H1 (cell line): ENCODE measurements at regions not wholly inside any gene's neighbourhood (a gene's known extent, or its start where the extent isn't known, plus 50 kb on each side); places are given as distances from the start of the nearest gene placed in this dataset.
"Not testable (repeated sequence)": the region's sequence is repeated elsewhere in the genome, so short reads cannot be mapped to it uniquely, and the experiment has no call there.

ENCODE experiments used
- CTCF ChIA-PET: fragments of 300-600 bp; sonication (Branson Sonifier 250); formaldehyde crosslinking; loops from one replicate; lab custom pipeline; 2021; ENCODE audit not compliant: partially characterized antibody; lab: Charles Lee
- POLR2A ChIA-PET: fragments of 300-600 bp; sonication (Branson Sonifier 250); formaldehyde crosslinking; loops from one replicate; lab custom pipeline; 2021; ENCODE audit warnings: inconsistent platforms; ENCODE audit not compliant: partially characterized antibody; lab: Charles Lee
- DNase-seq, 2 experiments: peaks; one replicate each; pipeline versions ENCODE4 v3.0.0 to v3.0.0-alpha.2; 2010 to 2022; ENCODE audit warnings: low spot score in 2 of 2, low read depth in 1 of 2, mixed read lengths in 1 of 2
- FAIRE-seq: peaks from 2 replicates; lab custom pipeline; 2011; peaks lifted over from hg19 to GRCh38; lab: Jason Lieb, UNC
- H2AFZ ChIP-seq: 2 replicates; pipeline ENCODE4 v1.8.1; 2012; ENCODE audit warnings: low read length, inconsistent platforms
- H2AK5ac ChIP-seq: 2 replicates; pipeline ENCODE4 v1.6.1; 2013; ENCODE audit warnings: low read depth, low read length
- H2BK120ac ChIP-seq: replicated peaks from 2 replicates; pipeline ENCODE3; 2013; ENCODE audit warnings: low read depth, low read length, inconsistent platforms
- H2BK12ac ChIP-seq: 2 replicates; pipeline ENCODE4 v1.6.1; 2013; ENCODE audit warnings: low read depth, low read length
- H2BK15ac ChIP-seq: 2 replicates; pipeline ENCODE4 v1.6.1; 2013; ENCODE audit warnings: low read length
- H2BK20ac ChIP-seq: 2 replicates; pipeline ENCODE4 v1.6.1; 2013; ENCODE audit warnings: low read length
- H2BK5ac ChIP-seq: 2 replicates; pipeline ENCODE4 v1.6.1; 2013; ENCODE audit warnings: low read depth, low read length
- H3K14ac ChIP-seq: 2 replicates; pipeline ENCODE4 v1.6.1; 2013; ENCODE audit warnings: inconsistent platforms; ENCODE audit not compliant: insufficient read length
- H3K18ac ChIP-seq: 2 replicates; pipeline ENCODE4 v1.6.1; 2013; ENCODE audit warnings: low read length; ENCODE audit errors: extremely low read depth
- H3K23ac ChIP-seq: 2 replicates; pipeline ENCODE4 v1.6.1; 2013; ENCODE audit warnings: inconsistent platforms; ENCODE audit not compliant: insufficient read length
- H3K23me2 ChIP-seq: 2 replicates; pipeline ENCODE4 v1.6.1; 2013; ENCODE audit warnings: low read depth, low read length
- H3K27ac ChIP-seq: 2 replicates; pipeline ENCODE4 v1.6.1; 2011; ENCODE audit warnings: low read depth, low read length, inconsistent platforms
- H3K27me3 ChIP-seq, 4 experiments: replicated peaks in 1 of 4; 1 replicate in 1 of 4; 2 replicates in 3 of 4; pipeline versions ENCODE4 v1.6.1 to v1.8.1; 2011 to 2013; ENCODE audit warnings: low read length in 3 of 4, mild to moderate bottlenecking in 3 of 4, inconsistent platforms in 2 of 4, mixed read lengths in 2 of 4, moderate library complexity in 1 of 4; ENCODE audit not compliant: control insufficient read depth in 3 of 4, insufficient read depth in 3 of 4; ENCODE audit errors: extremely low read depth in 1 of 4
- H3K36me3 ChIP-seq, 4 experiments: 2 replicates each; pipeline versions ENCODE4 v1.6.1 to v1.8.1; 2011 to 2013; ENCODE audit warnings: mild to moderate bottlenecking in 4 of 4, low read length in 3 of 4, moderate library complexity in 2 of 4, control low read depth in 1 of 4, inconsistent platforms in 1 of 4; ENCODE audit not compliant: insufficient read depth in 4 of 4, control insufficient read depth in 2 of 4
- H3K4ac ChIP-seq: replicated peaks from 2 replicates; pipeline ENCODE3; 2013; ENCODE audit warnings: low read length, low read depth, mixed read lengths, inconsistent platforms; ENCODE audit not compliant: insufficient read length
- H3K4me1 ChIP-seq, 4 experiments: replicated peaks in 1 of 4; 1 replicate in 1 of 4; 2 replicates in 3 of 4; pipeline versions ENCODE4 v1.6.1 to v1.8.1; 2011 to 2013; ENCODE audit warnings: low read length in 3 of 4, inconsistent platforms in 2 of 4, mixed read lengths in 1 of 4; ENCODE audit not compliant: insufficient read depth in 4 of 4, control insufficient read depth in 3 of 4
- H3K4me2 ChIP-seq, 2 experiments: 2 replicates each; pipeline versions ENCODE4 v1.6.1 to v1.8.1; 2011 to 2013; ENCODE audit warnings: low read depth in 2 of 2, low read length in 2 of 2, control low read depth in 1 of 2, inconsistent platforms in 1 of 2, mild to moderate bottlenecking in 1 of 2; ENCODE audit not compliant: insufficient read depth in 1 of 2
- H3K4me3 ChIP-seq, 4 experiments: fragments of 200-600, 300-600 bp in 1 of 4; sonication (generic), shearing (Covaris generic), sonication (Bioruptor Twin) in 1 of 4; 2 replicates each; pipeline versions ENCODE4 v1.5.1 to v1.8.1; 2011 to 2016; ENCODE audit warnings: low read length in 4 of 4, low read depth in 3 of 4, control low read depth in 2 of 4, inconsistent platforms in 2 of 4, mild to moderate bottlenecking in 2 of 4, mixed read lengths in 1 of 4, moderate library complexity in 1 of 4; ENCODE audit not compliant: insufficient read depth in 2 of 4; ENCODE audit errors: extremely low read depth in 1 of 4
- H3K56ac ChIP-seq: replicated peaks from 2 replicates; pipeline ENCODE3; 2013; ENCODE audit warnings: low read depth, mild to moderate bottlenecking, mixed read lengths, low read length, inconsistent platforms; ENCODE audit not compliant: insufficient read length
- H3K79me1 ChIP-seq: 2 replicates; pipeline ENCODE4 v1.6.1; 2013; ENCODE audit warnings: low read depth, low read length, control low read depth
- H3K79me2 ChIP-seq, 2 experiments: 2 replicates each; pipeline versions ENCODE4 v1.6.1 to v1.8.1; 2012 to 2013; ENCODE audit warnings: low read length in 2 of 2, mild to moderate bottlenecking in 2 of 2, inconsistent platforms in 1 of 2; ENCODE audit not compliant: insufficient read depth in 2 of 2, control insufficient read depth in 1 of 2
- H3K9ac ChIP-seq, 4 experiments: replicated peaks in 1 of 4; 1 replicate in 1 of 4; 2 replicates in 3 of 4; pipeline versions ENCODE4 v1.6.1 to v1.8.1; 2011 to 2013; ENCODE audit warnings: low read depth in 3 of 4, low read length in 3 of 4, control low read depth in 2 of 4, mild to moderate bottlenecking in 2 of 4, moderate library complexity in 2 of 4, inconsistent platforms in 1 of 4; ENCODE audit errors: extremely low read depth in 1 of 4
- H3K9me3 ChIP-seq, 2 experiments: 2 replicates each; pipeline versions ENCODE4 v1.6.1 to v1.8.1; 2012 to 2013; ENCODE audit warnings: mild to moderate bottlenecking in 2 of 2, moderate library complexity in 2 of 2, control low read depth in 1 of 2, inconsistent platforms in 1 of 2, low read depth in 1 of 2, low read length in 1 of 2, mixed read lengths in 1 of 2; ENCODE audit not compliant: insufficient read depth in 2 of 2
- H4K20me1 ChIP-seq, 2 experiments: replicated peaks in 1 of 2; 2 replicates each; pipeline versions ENCODE3 to v1.8.1; 2011 to 2013; ENCODE audit warnings: inconsistent platforms in 2 of 2, low read length in 2 of 2, mild to moderate bottlenecking in 1 of 2; ENCODE audit not compliant: insufficient read depth in 2 of 2, control insufficient read depth in 1 of 2
- H4K5ac ChIP-seq: 2 replicates; pipeline ENCODE4 v1.6.1; 2013; ENCODE audit warnings: low read length, low read depth, mixed read lengths, inconsistent platforms; ENCODE audit not compliant: insufficient read length
- H4K8ac ChIP-seq: 2 replicates; pipeline ENCODE4 v1.8.0; 2013; ENCODE audit warnings: mild to moderate bottlenecking, moderate library complexity, low read length, inconsistent platforms; ENCODE audit not compliant: insufficient read depth; ENCODE audit errors: extremely low read depth
- H4K91ac ChIP-seq: replicated peaks from 2 replicates; pipeline ENCODE3; 2013; ENCODE audit warnings: low read length, mixed read lengths, inconsistent platforms; ENCODE audit not compliant: insufficient read length
- WGBS, 2 experiments: shearing (Covaris generic) in 1 of 2; methylation state at CpG; one replicate each; pipeline versions ENCODE4 v1.1.6 to v1.1.7; 2013 to 2015; ENCODE audit warnings: low lambda C conversion rate in 2 of 2, mixed read lengths in 2 of 2, inconsistent platforms in 1 of 2, low coverage in 1 of 2, missing lambda C conversion rate in 1 of 2; ENCODE audit not compliant: insufficient replicate concordance in 2 of 2, insufficient coverage in 1 of 2, insufficient read length in 1 of 2; ENCODE audit errors: extremely low coverage in 1 of 2, missing lambda C conversion rate in 1 of 2; 5-methylcytosine and 5-hydroxymethylcytosine counted together

GRCh38 chr2:89767058-89767457 is 1075.6 kb downstream of the RPIA start:
- H3K79me2 ChIP-seq, H3K27ac ChIP-seq, H3K9ac ChIP-seq, H3K23me2 ChIP-seq, H3K56ac ChIP-seq, H3K4me3 ChIP-seq, H2BK120ac ChIP-seq, H3K27me3 ChIP-seq, H2BK12ac ChIP-seq, DNase-seq, H2AK5ac ChIP-seq, POLR2A ChIA-PET, H3K36me3 ChIP-seq, FAIRE-seq, H3K4me2 ChIP-seq, H4K8ac ChIP-seq, H3K23ac ChIP-seq, H3K14ac ChIP-seq, H2BK20ac ChIP-seq, H4K20me1 ChIP-seq, CTCF ChIA-PET, H2AFZ ChIP-seq, H3K18ac ChIP-seq, H4K91ac ChIP-seq, H2BK5ac ChIP-seq, H3K4ac ChIP-seq, H3K79me1 ChIP-seq, H2BK15ac ChIP-seq, H3K4me1 ChIP-seq, H4K5ac ChIP-seq: not testable (repeated sequence)
- WGBS, 2 experiments: 85% methylated on average over 7 of the region's 7 CpGs; no CpG with 5 or more reads in 1 of the 2 experiments
- H3K9me3 ChIP-seq: peaks cover 62 to 72% of the 10 kb centered on the region in 2 experiments
